ENCODE measurements at regions not wholly inside any gene's neighbourhood (a gene's known extent, or its start where the extent isn't known, plus 50 kb on each side); places are given as distances from the start of the nearest gene placed in this dataset.

DNA sequence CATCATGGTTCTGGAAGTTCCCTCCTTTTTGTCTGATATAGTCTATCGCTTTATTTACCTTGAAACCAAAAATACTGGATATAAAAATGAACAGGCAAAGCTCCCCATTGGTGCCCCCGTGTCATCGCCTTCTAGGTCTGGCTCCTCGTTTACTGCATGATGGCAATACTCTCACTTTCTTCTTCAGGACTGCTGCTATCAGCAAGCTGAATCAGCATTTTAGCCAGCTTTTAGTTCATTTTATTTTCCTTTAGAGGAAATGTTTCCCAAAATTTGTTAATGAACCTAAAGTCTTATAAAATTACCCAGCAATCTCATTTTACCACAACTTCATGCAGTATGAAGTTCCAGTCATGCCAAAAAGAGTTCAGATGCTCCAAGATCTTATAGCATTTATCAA lies 80.5 kb downstream of the ZIC3 start:
- H3K9me2 ChIP-seq (replicated peaks; ENCODE audit: low read depth, low read length), result no peaks in the 10 kb centered on the region
- no peaks in the 10 kb centered on the region for H4K20me1 ChIP-seq (ENCODE audit: insufficient read depth, low read length, poor library complexity, severe bottlenecking)
- no peak overlapping the region for H2AFZ ChIP-seq (ENCODE audit: low read length)
- TF ChIP-seq, protein P1, sequence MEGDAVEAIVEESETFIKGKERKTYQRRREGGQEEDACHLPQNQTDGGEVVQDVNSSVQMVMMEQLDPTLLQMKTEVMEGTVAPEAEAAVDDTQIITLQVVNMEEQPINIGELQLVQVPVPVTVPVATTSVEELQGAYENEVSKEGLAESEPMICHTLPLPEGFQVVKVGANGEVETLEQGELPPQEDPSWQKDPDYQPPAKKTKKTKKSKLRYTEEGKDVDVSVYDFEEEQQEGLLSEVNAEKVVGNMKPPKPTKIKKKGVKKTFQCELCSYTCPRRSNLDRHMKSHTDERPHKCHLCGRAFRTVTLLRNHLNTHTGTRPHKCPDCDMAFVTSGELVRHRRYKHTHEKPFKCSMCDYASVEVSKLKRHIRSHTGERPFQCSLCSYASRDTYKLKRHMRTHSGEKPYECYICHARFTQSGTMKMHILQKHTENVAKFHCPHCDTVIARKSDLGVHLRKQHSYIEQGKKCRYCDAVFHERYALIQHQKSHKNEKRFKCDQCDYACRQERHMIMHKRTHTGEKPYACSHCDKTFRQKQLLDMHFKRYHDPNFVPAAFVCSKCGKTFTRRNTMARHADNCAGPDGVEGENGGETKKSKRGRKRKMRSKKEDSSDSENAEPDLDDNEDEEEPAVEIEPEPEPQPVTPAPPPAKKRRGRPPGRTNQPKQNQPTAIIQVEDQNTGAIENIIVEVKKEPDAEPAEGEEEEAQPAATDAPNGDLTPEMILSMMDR (conservative IDR thresholded peaks at IDR 0.05; ENCODE audit: low read length), result no peak
- no peak for TF ChIP-seq EZH2phosphoT487 (IDR thresholded peaks at IDR 0.05; ENCODE audit: borderline replicate concordance)
- no peaks in the 10 kb centered on the region for H3K4me1 ChIP-seq (ENCODE audit: insufficient read depth, low read length, poor library complexity, severe bottlenecking)
- H3K4me2 ChIP-seq (ENCODE audit: low read depth, low read length, poor library complexity, severe bottlenecking), result no peak overlapping the region
- H3K79me2 ChIP-seq (ENCODE audit: insufficient read depth, low read length), result no peaks in the 10 kb centered on the region
- no peak overlapping the region for H3K9ac ChIP-seq (ENCODE audit: low read depth, low read length, poor library complexity, severe bottlenecking)
- H3K27me3 ChIP-seq (ENCODE audit: insufficient read depth, low read length, poor library complexity, severe bottlenecking), result no peaks in the 10 kb centered on the region
- no peaks in the 10 kb centered on the region for H3F3A ChIP-seq (ENCODE audit: low read depth)
- no peak overlapping the region for H3K4me3 ChIP-seq (ENCODE audit: low read length, poor library complexity, severe bottlenecking)
- H3K9me3 ChIP-seq (ENCODE audit: insufficient read depth, low read depth, low read length), result no peaks in the 10 kb centered on the region
- H3K36me3 ChIP-seq (ENCODE audit: insufficient read depth, low read length), result no peaks in the 10 kb centered on the region

DNA sequence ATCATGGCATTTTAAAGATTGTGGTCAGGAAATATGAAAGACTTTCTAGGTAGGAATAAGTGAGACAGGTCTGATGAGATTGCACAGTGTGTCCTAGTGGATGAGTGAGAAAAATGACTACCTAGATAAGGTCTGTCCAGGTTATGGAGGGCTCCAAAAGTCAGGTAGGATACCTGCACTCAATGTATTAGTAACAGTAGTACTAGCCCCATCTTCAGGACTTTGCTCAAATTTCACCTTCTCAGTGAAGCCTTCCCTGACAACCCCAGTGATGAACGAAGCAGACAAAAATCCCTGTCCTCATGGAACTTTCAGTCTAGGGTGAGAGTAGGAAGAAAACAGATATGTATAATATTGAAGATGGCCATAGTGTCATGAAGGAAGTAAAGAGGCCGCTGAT lies 85.7 kb downstream of the ZIC3 start:
- H3K79me2 ChIP-seq (ENCODE audit: insufficient read depth, low read length), result no peaks in the 10 kb centered on the region
- no peaks in the 10 kb centered on the region for H3K36me3 ChIP-seq (ENCODE audit: insufficient read depth, low read length)
- no peaks in the 10 kb centered on the region for H3K9me3 ChIP-seq (ENCODE audit: insufficient read depth, low read depth, low read length)
- H3K4me2 ChIP-seq (ENCODE audit: low read depth, low read length, poor library complexity, severe bottlenecking), result no peak overlapping the region
- H3F3A ChIP-seq (ENCODE audit: low read depth), result no peaks in the 10 kb centered on the region
- no peaks in the 10 kb centered on the region for H3K27me3 ChIP-seq (ENCODE audit: insufficient read depth, low read length, poor library complexity, severe bottlenecking)
- H2AFZ ChIP-seq (ENCODE audit: low read length), result no peak overlapping the region
- no peak overlapping the region for H3K4me3 ChIP-seq (ENCODE audit: low read length, poor library complexity, severe bottlenecking)
- TF ChIP-seq EZH2phosphoT487 (IDR thresholded peaks at IDR 0.05; ENCODE audit: borderline replicate concordance), result no peak
- TF ChIP-seq, protein P1 (conservative IDR thresholded peaks at IDR 0.05; ENCODE audit: low read length), result no peak
- H3K9me2 ChIP-seq (replicated peaks; ENCODE audit: low read depth, low read length), result no peaks in the 10 kb centered on the region
- no peaks in the 10 kb centered on the region for H3K4me1 ChIP-seq (ENCODE audit: insufficient read depth, low read length, poor library complexity, severe bottlenecking)
- no peak overlapping the region for H3K9ac ChIP-seq (ENCODE audit: low read depth, low read length, poor library complexity, severe bottlenecking)
- H4K20me1 ChIP-seq (ENCODE audit: insufficient read depth, low read length, poor library complexity, severe bottlenecking), result no peaks in the 10 kb centered on the region

DNA sequence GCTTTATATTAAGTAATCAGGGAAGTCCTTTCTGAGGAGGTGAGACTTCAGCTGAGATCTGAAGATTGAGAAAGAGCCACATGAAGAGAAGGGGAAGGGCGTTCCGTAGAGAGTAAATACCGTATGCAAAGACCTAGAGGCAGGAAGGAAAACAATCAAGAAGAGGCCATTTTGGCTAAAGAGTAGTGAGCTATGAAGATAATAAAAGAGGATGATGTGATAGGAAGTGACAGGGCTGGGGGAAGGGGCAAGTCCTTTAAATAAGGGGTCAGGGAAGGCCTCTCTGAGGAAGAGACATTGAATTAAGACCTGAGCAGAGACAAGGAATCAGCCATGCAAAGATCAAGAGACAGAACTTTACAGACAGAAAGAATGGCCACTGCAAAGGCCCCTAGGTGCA lies 86.2 kb downstream of the ZIC3 start:
- Histone ChIP-seq H3K79me2 (ENCODE audit: insufficient read depth, low read length) (no peaks in the 10 kb centered on the region), H3K4me3 (ENCODE audit: low read length, poor library complexity, severe bottlenecking) (no peak overlapping the region), H3K36me3 (ENCODE audit: insufficient read depth, low read length) (no peaks in the 10 kb centered on the region), H3K4me2 (ENCODE audit: low read depth, low read length, poor library complexity, severe bottlenecking) (no peak overlapping the region), H3K9me2 (replicated peaks; ENCODE audit: low read depth, low read length) (no peaks in the 10 kb centered on the region), H3K9me3 (ENCODE audit: insufficient read depth, low read depth, low read length) (no peaks in the 10 kb centered on the region), H3K27me3 (ENCODE audit: insufficient read depth, low read length, poor library complexity, severe bottlenecking) (no peaks in the 10 kb centered on the region), H3F3A (ENCODE audit: low read depth) (no peaks in the 10 kb centered on the region), H3K9ac (ENCODE audit: low read depth, low read length, poor library complexity, severe bottlenecking) (no peak overlapping the region), H3K4me1 (ENCODE audit: insufficient read depth, low read length, poor library complexity, severe bottlenecking) (no peaks in the 10 kb centered on the region), H2AFZ (ENCODE audit: low read length) (no peak overlapping the region), H4K20me1 (ENCODE audit: insufficient read depth, low read length, poor library complexity, severe bottlenecking) (no peaks in the 10 kb centered on the region)
- no peak for TF ChIP-seq EZH2phosphoT487 (IDR thresholded peaks at IDR 0.05; ENCODE audit: borderline replicate concordance)
- TF ChIP-seq, protein P1 (conservative IDR thresholded peaks at IDR 0.05; ENCODE audit: low read length), result no peak
